ENCODE measurements at regions not wholly inside any gene's neighbourhood (a gene's known extent, or its start where the extent isn't known, plus 50 kb on each side); places are given as distances from the start of the nearest gene placed in this dataset.

DNA sequence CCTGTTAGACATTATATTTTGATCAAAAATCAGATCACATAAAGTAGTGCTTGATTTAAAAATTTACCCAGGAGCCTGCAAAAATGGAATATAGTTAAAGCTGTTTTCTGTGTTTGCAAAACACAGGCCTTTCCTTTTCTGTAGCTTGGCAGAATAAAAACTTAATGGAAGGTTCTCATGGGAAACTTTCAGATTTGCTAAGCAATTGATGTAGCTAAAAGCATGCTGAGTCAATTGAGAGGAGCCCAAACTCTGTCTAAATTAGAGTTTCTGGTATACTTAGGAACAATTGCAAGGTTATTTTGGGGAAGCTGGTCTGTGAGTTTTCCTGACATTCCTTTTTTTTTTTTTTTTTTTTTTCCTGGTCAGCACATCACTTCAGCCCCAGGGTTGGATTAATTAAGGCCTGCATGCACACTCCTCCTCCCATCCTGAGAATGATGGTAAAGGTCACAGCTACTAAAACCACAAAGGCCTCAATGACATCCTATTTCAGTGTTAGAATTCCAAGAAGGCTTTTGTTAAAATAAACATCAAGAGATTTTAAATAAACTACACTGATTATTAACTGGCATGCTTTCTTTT, 608.7 kb downstream of the PLPP3 start:
- no peak overlapping the region for H3K4me3 ChIP-seq (ENCODE audit: low read depth, low read length)
- H3K36me3 ChIP-seq: no peaks in the 10 kb centered on the region
- TF ChIP-seq, protein P1, sequence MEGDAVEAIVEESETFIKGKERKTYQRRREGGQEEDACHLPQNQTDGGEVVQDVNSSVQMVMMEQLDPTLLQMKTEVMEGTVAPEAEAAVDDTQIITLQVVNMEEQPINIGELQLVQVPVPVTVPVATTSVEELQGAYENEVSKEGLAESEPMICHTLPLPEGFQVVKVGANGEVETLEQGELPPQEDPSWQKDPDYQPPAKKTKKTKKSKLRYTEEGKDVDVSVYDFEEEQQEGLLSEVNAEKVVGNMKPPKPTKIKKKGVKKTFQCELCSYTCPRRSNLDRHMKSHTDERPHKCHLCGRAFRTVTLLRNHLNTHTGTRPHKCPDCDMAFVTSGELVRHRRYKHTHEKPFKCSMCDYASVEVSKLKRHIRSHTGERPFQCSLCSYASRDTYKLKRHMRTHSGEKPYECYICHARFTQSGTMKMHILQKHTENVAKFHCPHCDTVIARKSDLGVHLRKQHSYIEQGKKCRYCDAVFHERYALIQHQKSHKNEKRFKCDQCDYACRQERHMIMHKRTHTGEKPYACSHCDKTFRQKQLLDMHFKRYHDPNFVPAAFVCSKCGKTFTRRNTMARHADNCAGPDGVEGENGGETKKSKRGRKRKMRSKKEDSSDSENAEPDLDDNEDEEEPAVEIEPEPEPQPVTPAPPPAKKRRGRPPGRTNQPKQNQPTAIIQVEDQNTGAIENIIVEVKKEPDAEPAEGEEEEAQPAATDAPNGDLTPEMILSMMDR (IDR thresholded peaks at IDR 0.05; ENCODE audit: low read depth, low read length): no peak
- no peak for DNase-seq
- no peaks in the 10 kb centered on the region for H3K4me1 ChIP-seq
- no peaks in the 10 kb centered on the region for H3K9me3 ChIP-seq
- no peaks in the 10 kb centered on the region for H3K27me3 ChIP-seq

- no peak overlapping the region for H3K4me3 ChIP-seq (ENCODE audit: low read depth, low read length)
- TF ChIP-seq, protein P1 (IDR thresholded peaks at IDR 0.05; ENCODE audit: low read depth, low read length): no peak
- H3K27me3 ChIP-seq: no peaks in the 10 kb centered on the region
- no peaks in the 10 kb centered on the region for H3K36me3 ChIP-seq
- DNase-seq: no peak
- no peaks in the 10 kb centered on the region for H3K9me3 ChIP-seq
- no peaks in the 10 kb centered on the region for H3K4me1 ChIP-seq
Observed at GRCh38 chr1:55969322-55969721, 610.0 kb downstream of the PLPP3 start.

GRCh38 chr1:55968661-55969060, 610.7 kb downstream of the PLPP3 start:
- no peaks in the 10 kb centered on the region for H3K36me3 ChIP-seq
- DNase-seq: no peak
- TF ChIP-seq, protein P1 (IDR thresholded peaks at IDR 0.05; ENCODE audit: low read depth, low read length): no peak
- no peaks in the 10 kb centered on the region for H3K9me3 ChIP-seq
- no peaks in the 10 kb centered on the region for H3K27me3 ChIP-seq
- no peaks in the 10 kb centered on the region for H3K4me1 ChIP-seq
- H3K4me3 ChIP-seq (ENCODE audit: low read depth, low read length): no peak overlapping the region

DNA sequence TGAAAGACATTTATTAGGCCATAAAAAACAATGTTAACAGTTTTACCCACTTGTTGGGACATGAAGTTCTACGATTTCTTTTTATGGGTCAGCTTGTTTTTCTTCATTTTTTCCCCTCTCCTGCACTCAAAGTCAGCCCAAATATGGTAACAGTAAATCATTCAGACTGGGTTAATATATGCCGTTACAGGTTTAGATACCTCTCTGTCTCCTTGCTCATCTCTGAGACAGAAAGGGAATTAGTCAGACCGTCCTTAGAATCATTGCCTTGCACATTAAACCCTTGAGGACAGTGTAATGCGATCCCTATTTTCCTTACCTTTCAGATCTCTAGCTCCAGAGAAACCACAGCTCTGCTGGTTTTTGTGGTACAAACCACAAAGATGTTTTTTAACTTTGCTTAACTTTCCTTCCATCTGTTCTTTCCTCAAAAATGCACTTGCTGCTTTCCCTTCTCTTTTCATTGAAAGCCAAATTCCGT, 613.3 kb downstream of the PLPP3 start:
- TF ChIP-seq, protein P1 (IDR thresholded peaks at IDR 0.05; ENCODE audit: low read depth, low read length): no peak
- no peaks in the 10 kb centered on the region for H3K4me1 ChIP-seq
- no peak for DNase-seq

DNA sequence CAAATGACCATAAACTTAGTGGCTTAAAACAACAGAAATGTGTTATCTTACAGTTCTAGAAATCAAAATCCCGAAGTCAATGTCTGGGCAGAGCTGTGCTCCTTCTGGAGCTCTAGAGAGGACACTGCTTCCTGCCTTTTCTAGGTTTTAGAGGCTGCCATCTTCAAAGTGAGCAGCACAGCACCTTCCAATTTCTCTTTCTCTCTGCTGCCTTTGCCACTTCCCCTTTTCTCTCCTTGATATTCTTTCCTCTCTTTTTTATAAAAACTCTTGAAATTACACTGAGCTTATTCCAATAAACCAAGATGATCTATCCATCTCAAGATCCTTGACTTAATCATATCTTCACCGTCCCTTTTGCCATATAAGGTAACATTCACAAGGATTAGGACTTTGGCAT, 616.9 kb downstream of the PLPP3 start:
- no peaks in the 10 kb centered on the region for H3K4me1 ChIP-seq
- no peaks in the 10 kb centered on the region for H3K27me3 ChIP-seq
- H3K36me3 ChIP-seq: no peaks in the 10 kb centered on the region
- H3K4me3 ChIP-seq (ENCODE audit: low read depth, low read length): no peak overlapping the region
- no peaks in the 10 kb centered on the region for H3K9me3 ChIP-seq
- TF ChIP-seq, protein P1 (IDR thresholded peaks at IDR 0.05; ENCODE audit: low read depth, low read length): no peak
- DNase-seq: no peak

More for the DNA sequence above, 613.3 kb downstream of the PLPP3 start:
- H3K9me3 ChIP-seq: no peaks in the 10 kb centered on the region
- H3K4me3 ChIP-seq (ENCODE audit: low read depth, low read length): no peak overlapping the region
- no peaks in the 10 kb centered on the region for H3K36me3 ChIP-seq
- no peaks in the 10 kb centered on the region for H3K27me3 ChIP-seq

GRCh38 chr1:55959136-55959548, 620.2 kb downstream of the PLPP3 start:
- H3K36me3 ChIP-seq: no peaks in the 10 kb centered on the region
- H3K27me3 ChIP-seq: no peaks in the 10 kb centered on the region
- no peak for DNase-seq
- H3K4me1 ChIP-seq: no peaks in the 10 kb centered on the region
- TF ChIP-seq, protein P1 (IDR thresholded peaks at IDR 0.05; ENCODE audit: low read depth, low read length): no peak
- H3K4me3 ChIP-seq (ENCODE audit: low read depth, low read length): no peak overlapping the region
- H3K9me3 ChIP-seq: no peaks in the 10 kb centered on the region
